Transverse colon (tissue), 3 donors: ENCODE measurements at regions not wholly inside any gene's neighbourhood (a gene's known extent, or its start where the extent isn't known, plus 50 kb on each side); places are given as distances from the start of the nearest gene placed in this dataset.

Source experiments
- CTCF ChIP-seq, 5 experiments: fragments of 200-600 bp in 3 of 5; fragments of 450-650 bp in 2 of 5; sonication (generic) in 3 of 5; IDR thresholded peaks; 1 replicate in 2 of 5; 2 replicates in 3 of 5; pipeline ENCODE4 v1.5.1; 2016 to 2017; ENCODE audit warnings: antibody characterized with exemption in 5 of 5, inconsistent platforms in 3 of 5, mild to moderate bottlenecking in 2 of 5, moderate library complexity in 1 of 5
- EP300 ChIP-seq: sonication (generic); formaldehyde crosslinking; IDR thresholded peaks from one replicate; pipeline ENCODE4 v1.6.1; 2017; ENCODE audit warnings: antibody characterized with exemption, low read depth
- POLR2A ChIP-seq: fragments of 450-650 bp; IDR thresholded peaks from one replicate; pipeline ENCODE4 v1.6.1; 2016; ENCODE audit warnings: antibody characterized with exemption, mild to moderate bottlenecking, moderate library complexity

- TF ChIP-seq CTCF (IDR thresholded peaks at IDR 0.05), result no peak
- no peak for TF ChIP-seq EP300
- no peak for TF ChIP-seq POLR2A
These were observed 93.7 kb upstream of the TSC22D2 start for GRCh38 chr3:150314248-150315004.
